ENCODE measurements at regions not wholly inside any gene's neighbourhood (a gene's known extent, or its start where the extent isn't known, plus 50 kb on each side); places are given as distances from the start of the nearest gene placed in this dataset.
A peak's percentile ranks its signal among the peaks of the same experiment; 100 is the strongest.

- DNase-seq (ENCODE audit: low read depth) = no peak
Observed at GRCh38 chr12:97757481-97758193, 295.0 kb downstream of the RMST start.

GRCh38 chr12:97758194-97758501 is 295.5 kb downstream of the RMST start:
- no peak for TF ChIP-seq CTCF (IDR thresholded peaks at IDR 0.05; ENCODE audit: insufficient read depth, low read depth, low read length)

More at GRCh38 chr12:97757481-97758193, 295.0 kb downstream of the RMST start:
- TF ChIP-seq CTCF (IDR thresholded peaks at IDR 0.05; ENCODE audit: insufficient read depth, low read depth, low read length) = no peak
- no peak overlapping the region for H3K4me3 ChIP-seq (ENCODE audit: low read depth, low read length)

GRCh38 chr12:97758586-97758985 is 296.0 kb downstream of the RMST start:
- TF ChIP-seq CTCF (IDR thresholded peaks at IDR 0.05; ENCODE audit: insufficient read depth, low read depth, low read length) = no peak
- H3K4me3 ChIP-seq (ENCODE audit: low read depth, low read length) = no peak overlapping the region
- DNase-seq (ENCODE audit: low read depth) = no peak

More at GRCh38 chr12:97758194-97758501, 295.5 kb downstream of the RMST start:
- H3K4me3 ChIP-seq (ENCODE audit: low read depth, low read length) = no peak overlapping the region
- no peak for DNase-seq (ENCODE audit: low read depth)

- no peak for TF ChIP-seq CTCF (IDR thresholded peaks at IDR 0.05; ENCODE audit: insufficient read depth, low read depth, low read length)
- DNase-seq (ENCODE audit: low read depth) = no peak
- no peak overlapping the region for H3K4me3 ChIP-seq (ENCODE audit: low read depth, low read length)
Observed at GRCh38 chr12:97760601-97761000, 298.0 kb downstream of the RMST start.

GRCh38 chr12:97763113-97763512 is 300.5 kb downstream of the RMST start:
- no peak for DNase-seq (ENCODE audit: low read depth)
- no peak overlapping the region for H3K4me3 ChIP-seq (ENCODE audit: low read depth, low read length)
- TF ChIP-seq CTCF (IDR thresholded peaks at IDR 0.05; ENCODE audit: insufficient read depth, low read depth, low read length) = no peak

GRCh38 chr12:97764700-97765099 is 302.1 kb downstream of the RMST start:
- no peak overlapping the region for H3K4me3 ChIP-seq (ENCODE audit: low read depth, low read length)
- no peak for TF ChIP-seq CTCF (IDR thresholded peaks at IDR 0.05; ENCODE audit: insufficient read depth, low read depth, low read length)
- DNase-seq (ENCODE audit: low read depth) = no peak

GRCh38 chr12:97767347-97767746 is 304.7 kb downstream of the RMST start:
- H3K4me3 ChIP-seq (ENCODE audit: low read depth, low read length) = no peak overlapping the region
- DNase-seq (ENCODE audit: low read depth) = peak; percentile 0
- TF ChIP-seq CTCF (IDR thresholded peaks at IDR 0.05; ENCODE audit: insufficient read depth, low read depth, low read length) = no peak

All from fibroblast of villous mesenchyme (primary cell).